ENCODE measurements at regions not wholly inside any gene's neighbourhood (a gene's known extent, or its start where the extent isn't known, plus 50 kb on each side); places are given as distances from the start of the nearest gene placed in this dataset.
"Not testable (repeated sequence)": the region's sequence is repeated elsewhere in the genome, so short reads cannot be mapped to it uniquely, and the experiment has no call there.

GRCh38 chr10:35933940-35934641, 292.0 kb upstream of the FZD8 start:
- Histone ChIP-seq H3K36me3 (ENCODE audit: control insufficient read depth, insufficient read depth, low read length) (no peaks in the 10 kb centered on the region), H3K4me3 (replicated peaks; ENCODE audit: low read depth, low read length) (no peak overlapping the region), H3K27me3 (replicated peaks; ENCODE audit: control insufficient read depth, insufficient read depth, low read length) (no peaks in the 10 kb centered on the region)
- no peak for TF ChIP-seq CTCF (IDR thresholded peaks at IDR 0.05; ENCODE audit: insufficient read depth, low read length, poor library complexity, severe bottlenecking)
- no peak for DNase-seq (ENCODE audit: extremely low read depth, insufficient read length)

- H3K4me3 ChIP-seq (replicated peaks; ENCODE audit: low read depth, low read length): no peak overlapping the region
- DNase-seq (ENCODE audit: extremely low read depth, insufficient read length): no peak
- no peak for TF ChIP-seq CTCF (IDR thresholded peaks at IDR 0.05; ENCODE audit: insufficient read depth, low read length, poor library complexity, severe bottlenecking)
- no peaks in the 10 kb centered on the region for H3K27me3 ChIP-seq (replicated peaks; ENCODE audit: control insufficient read depth, insufficient read depth, low read length)
- H3K36me3 ChIP-seq (ENCODE audit: control insufficient read depth, insufficient read depth, low read length): no peaks in the 10 kb centered on the region
Measured at GRCh38 chr10:35933491-35933890, 291.4 kb upstream of the FZD8 start.

DNA sequence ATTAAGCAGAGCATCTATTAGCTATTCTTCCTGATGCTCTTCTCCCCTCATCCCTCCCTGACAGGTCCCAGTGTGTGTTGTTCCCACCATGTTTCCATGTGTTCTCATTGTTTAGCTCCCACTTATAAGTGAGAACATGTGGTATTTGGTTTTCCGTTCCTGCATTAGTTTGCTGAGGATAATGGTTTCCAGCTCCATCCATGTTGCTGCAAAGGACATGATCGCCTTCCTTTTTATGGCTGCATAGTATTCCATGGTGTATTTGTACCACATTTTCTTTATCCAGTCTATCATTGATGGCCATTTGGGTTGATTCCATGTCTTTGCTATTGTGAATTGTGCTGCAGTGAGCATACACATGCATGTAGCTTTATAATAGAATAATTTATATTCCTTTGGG, 287.9 kb upstream of the FZD8 start:
- H3K4me3 ChIP-seq (replicated peaks; ENCODE audit: low read depth, low read length); H3K36me3 ChIP-seq (ENCODE audit: control insufficient read depth, insufficient read depth, low read length); DNase-seq (ENCODE audit: extremely low read depth, insufficient read length); H3K27me3 ChIP-seq (replicated peaks; ENCODE audit: control insufficient read depth, insufficient read depth, low read length): not testable (repeated sequence)

DNA sequence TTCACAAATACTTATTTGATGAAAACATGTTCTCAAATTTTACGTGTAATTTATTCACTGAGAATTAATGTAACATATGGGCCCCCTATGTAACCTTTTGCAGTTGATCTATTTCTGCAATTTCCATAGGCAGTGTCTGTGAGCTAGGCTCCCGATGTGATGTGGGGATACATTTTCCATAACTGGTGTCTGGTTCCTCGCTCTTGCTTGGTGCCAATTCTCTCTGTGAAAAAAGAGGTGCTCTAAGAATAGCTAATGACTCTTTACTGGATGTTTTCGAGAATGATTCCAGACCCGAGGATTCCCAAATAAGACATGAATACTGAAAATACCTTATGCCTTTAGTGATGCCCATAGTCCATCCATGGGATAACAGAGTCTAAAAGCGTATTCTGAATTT, 286.7 kb upstream of the FZD8 start:
- Histone ChIP-seq H3K27me3 (replicated peaks; ENCODE audit: control insufficient read depth, insufficient read depth, low read length) (no peaks in the 10 kb centered on the region), H3K36me3 (ENCODE audit: control insufficient read depth, insufficient read depth, low read length) (no peaks in the 10 kb centered on the region), H3K4me3 (replicated peaks; ENCODE audit: low read depth, low read length) (no peak overlapping the region)
- DNase-seq (ENCODE audit: extremely low read depth, insufficient read length): no peak
- no peak for TF ChIP-seq CTCF (IDR thresholded peaks at IDR 0.05; ENCODE audit: insufficient read depth, low read length, poor library complexity, severe bottlenecking)

DNA sequence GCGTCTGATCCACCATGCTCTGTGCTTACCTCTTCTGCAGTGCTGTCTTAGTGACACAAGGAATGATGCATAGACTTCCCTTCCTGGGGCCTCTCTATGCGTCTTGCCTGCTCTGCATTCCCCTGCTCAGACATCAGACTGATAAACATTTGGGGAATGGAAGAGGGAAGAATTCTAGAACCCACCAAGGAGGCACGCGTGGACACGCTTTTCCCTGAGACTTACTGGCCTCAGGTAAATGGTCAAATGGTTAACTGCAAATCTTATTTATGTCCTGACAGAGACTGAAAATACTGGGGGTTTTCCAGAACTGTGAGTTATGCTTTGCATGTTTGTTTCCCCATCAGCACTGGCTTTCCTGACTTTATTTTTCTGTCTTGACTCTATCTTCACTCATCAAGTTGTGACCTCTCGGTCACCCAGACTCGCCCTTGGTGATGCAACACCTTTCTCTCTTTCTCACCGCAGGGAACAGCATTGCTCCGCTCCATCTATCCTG, 285.9 kb upstream of the FZD8 start:
- H3K4me3 ChIP-seq (replicated peaks; ENCODE audit: low read depth, low read length): no peak overlapping the region
- no peaks in the 10 kb centered on the region for H3K27me3 ChIP-seq (replicated peaks; ENCODE audit: control insufficient read depth, insufficient read depth, low read length)
- DNase-seq (ENCODE audit: extremely low read depth, insufficient read length): no peak
- no peak for TF ChIP-seq CTCF (IDR thresholded peaks at IDR 0.05; ENCODE audit: insufficient read depth, low read length, poor library complexity, severe bottlenecking)
- no peaks in the 10 kb centered on the region for H3K36me3 ChIP-seq (ENCODE audit: control insufficient read depth, insufficient read depth, low read length)

GRCh38 chr10:35927341-35927740, 285.2 kb upstream of the FZD8 start:
- no peak for TF ChIP-seq CTCF (IDR thresholded peaks at IDR 0.05; ENCODE audit: insufficient read depth, low read length, poor library complexity, severe bottlenecking)
- no peaks in the 10 kb centered on the region for H3K27me3 ChIP-seq (replicated peaks; ENCODE audit: control insufficient read depth, insufficient read depth, low read length)
- no peaks in the 10 kb centered on the region for H3K36me3 ChIP-seq (ENCODE audit: control insufficient read depth, insufficient read depth, low read length)
- H3K4me3 ChIP-seq (replicated peaks; ENCODE audit: low read depth, low read length): no peak overlapping the region
- DNase-seq (ENCODE audit: extremely low read depth, insufficient read length): no peak
